ENCODE measurements at regions not wholly inside any gene's neighbourhood (a gene's known extent, or its start where the extent isn't known, plus 50 kb on each side); places are given as distances from the start of the nearest gene placed in this dataset.

GRCh38 chr4:20543131-20543530 lies 157.1 kb upstream of the PACRGL start:
- TF ChIP-seq, protein P1, sequence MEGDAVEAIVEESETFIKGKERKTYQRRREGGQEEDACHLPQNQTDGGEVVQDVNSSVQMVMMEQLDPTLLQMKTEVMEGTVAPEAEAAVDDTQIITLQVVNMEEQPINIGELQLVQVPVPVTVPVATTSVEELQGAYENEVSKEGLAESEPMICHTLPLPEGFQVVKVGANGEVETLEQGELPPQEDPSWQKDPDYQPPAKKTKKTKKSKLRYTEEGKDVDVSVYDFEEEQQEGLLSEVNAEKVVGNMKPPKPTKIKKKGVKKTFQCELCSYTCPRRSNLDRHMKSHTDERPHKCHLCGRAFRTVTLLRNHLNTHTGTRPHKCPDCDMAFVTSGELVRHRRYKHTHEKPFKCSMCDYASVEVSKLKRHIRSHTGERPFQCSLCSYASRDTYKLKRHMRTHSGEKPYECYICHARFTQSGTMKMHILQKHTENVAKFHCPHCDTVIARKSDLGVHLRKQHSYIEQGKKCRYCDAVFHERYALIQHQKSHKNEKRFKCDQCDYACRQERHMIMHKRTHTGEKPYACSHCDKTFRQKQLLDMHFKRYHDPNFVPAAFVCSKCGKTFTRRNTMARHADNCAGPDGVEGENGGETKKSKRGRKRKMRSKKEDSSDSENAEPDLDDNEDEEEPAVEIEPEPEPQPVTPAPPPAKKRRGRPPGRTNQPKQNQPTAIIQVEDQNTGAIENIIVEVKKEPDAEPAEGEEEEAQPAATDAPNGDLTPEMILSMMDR (IDR thresholded peaks at IDR 0.05): no peak
- TF ChIP-seq POLR2A (IDR thresholded peaks at IDR 0.05; ENCODE audit: low read depth): no peak
- no peak for TF ChIP-seq POLR2AphosphoS5 (IDR thresholded peaks at IDR 0.05)
